H9 (cell line): ENCODE measurements at regions not wholly inside any gene's neighbourhood (a gene's known extent, or its start where the extent isn't known, plus 50 kb on each side); places are given as distances from the start of the nearest gene placed in this dataset.

Source experiments
- DNase-seq: peaks from one replicate; pipeline ENCODE4 v3.0.0-alpha.2; 2017
- H2AFZ ChIP-seq: one replicate; pipeline ENCODE4 v1.6.1; 2013; ENCODE audit warnings: mild to moderate bottlenecking, low read length, control low read depth, moderate library complexity
- H2AK5ac ChIP-seq: 2 replicates; pipeline ENCODE4 v1.6.1; 2013; ENCODE audit warnings: low read length, control low read depth, mixed read lengths; ENCODE audit not compliant: insufficient read length
- H2BK120ac ChIP-seq: one replicate; pipeline ENCODE4 v1.6.1; 2013; ENCODE audit warnings: low read depth, mild to moderate bottlenecking, low read length, control low read depth, inconsistent platforms; ENCODE audit not compliant: poor library complexity, severe bottlenecking
- H2BK12ac ChIP-seq: 2 replicates; pipeline ENCODE4 v1.6.1; 2013; ENCODE audit warnings: low read length, control low read depth, mixed read lengths, low read depth; ENCODE audit not compliant: insufficient read length
- H2BK15ac ChIP-seq: 2 replicates; pipeline ENCODE4 v1.6.1; 2013; ENCODE audit warnings: low read depth, low read length, control low read depth
- H2BK20ac ChIP-seq: one replicate; pipeline ENCODE4 v1.6.1; 2013; ENCODE audit warnings: low read depth, mild to moderate bottlenecking, low read length, control low read depth, inconsistent platforms; ENCODE audit not compliant: poor library complexity, severe bottlenecking
- H2BK5ac ChIP-seq: 2 replicates; pipeline ENCODE4 v1.6.1; 2013; ENCODE audit warnings: low read length, control low read depth, mixed read lengths; ENCODE audit not compliant: insufficient read length
- H3K14ac ChIP-seq: 2 replicates; pipeline ENCODE4 v1.6.1; 2013; ENCODE audit warnings: low read length, control low read depth; ENCODE audit not compliant: insufficient read depth
- H3K18ac ChIP-seq: 2 replicates; pipeline ENCODE4 v1.6.1; 2013; ENCODE audit warnings: low read depth, mild to moderate bottlenecking, mixed read lengths, low read length, control low read depth; ENCODE audit not compliant: insufficient read length
- H3K23ac ChIP-seq: 2 replicates; pipeline ENCODE4 v1.6.1; 2013; ENCODE audit warnings: low read length, control low read depth, mixed read lengths, low read depth; ENCODE audit not compliant: insufficient read length
- H3K23me2 ChIP-seq: 2 replicates; pipeline ENCODE4 v1.6.1; 2013; ENCODE audit warnings: low read depth, mild to moderate bottlenecking, mixed read lengths, low read length, control low read depth; ENCODE audit not compliant: insufficient read length, poor library complexity, severe bottlenecking
- H3K27ac ChIP-seq: 2 replicates; pipeline ENCODE4 v1.5.1; 2013; ENCODE audit warnings: low read length, control low read depth, mixed read lengths, low read depth; ENCODE audit not compliant: insufficient read length
- H3K27me3 ChIP-seq: 2 replicates; pipeline ENCODE4 v1.6.1; 2013; ENCODE audit warnings: low read length, control low read depth, inconsistent platforms; ENCODE audit not compliant: insufficient read depth
- H3K4ac ChIP-seq: 2 replicates; pipeline ENCODE4 v1.6.1; 2013; ENCODE audit warnings: low read depth, mild to moderate bottlenecking, control low read depth, inconsistent platforms, low read length, moderate library complexity
- H3K4me1 ChIP-seq: 2 replicates; pipeline ENCODE4 v1.6.1; 2013; ENCODE audit warnings: low read length, control low read depth, inconsistent platforms; ENCODE audit not compliant: insufficient read depth
- H3K4me2 ChIP-seq: 2 replicates; pipeline ENCODE4 v1.6.1; 2013; ENCODE audit warnings: low read length, control low read depth, mixed read lengths; ENCODE audit not compliant: insufficient read length, insufficient read depth
- H3K56ac ChIP-seq: 2 replicates; pipeline ENCODE4 v1.6.1; 2013; ENCODE audit warnings: low read depth, mild to moderate bottlenecking, mixed read lengths, low read length, control low read depth; ENCODE audit not compliant: insufficient read length
- H3K79me1 ChIP-seq: 2 replicates; pipeline ENCODE4 v1.6.1; 2013; ENCODE audit warnings: low read depth, mild to moderate bottlenecking, moderate library complexity, low read length, control low read depth, inconsistent platforms; ENCODE audit not compliant: insufficient read depth, poor library complexity, severe bottlenecking
- H3K79me2 ChIP-seq: 2 replicates; pipeline ENCODE4 v1.6.1; 2013; ENCODE audit warnings: low read length, control low read depth, inconsistent platforms; ENCODE audit not compliant: insufficient read depth
- H3K9ac ChIP-seq: 2 replicates; pipeline ENCODE4 v1.6.1; 2013; ENCODE audit warnings: low read length, control low read depth, mixed read lengths; ENCODE audit not compliant: insufficient read length; ENCODE audit errors: extremely low read depth
- H3K9me3 ChIP-seq: one replicate; pipeline ENCODE4 v1.6.1; 2013; ENCODE audit warnings: low read depth, low read length, inconsistent platforms; ENCODE audit not compliant: control insufficient read depth
- H3T11ph ChIP-seq: one replicate; pipeline ENCODE4 v1.6.1; 2013; ENCODE audit warnings: mild to moderate bottlenecking, low read length, control low read depth, inconsistent platforms
- H4K20me1 ChIP-seq: one replicate; pipeline ENCODE4 v1.6.1; 2013; ENCODE audit not compliant: control insufficient read depth, insufficient read length, insufficient read depth
- H4K5ac ChIP-seq: 2 replicates; pipeline ENCODE4 v1.6.1; 2013; ENCODE audit warnings: low read depth, mild to moderate bottlenecking, mixed read lengths, low read length, control low read depth; ENCODE audit not compliant: insufficient read length
- H4K8ac ChIP-seq: replicated peaks from 2 replicates; pipeline ENCODE4 v1.6.1; 2013; ENCODE audit warnings: low read length, control low read depth, mixed read lengths, low read depth; ENCODE audit not compliant: insufficient read length
- H4K91ac ChIP-seq: 2 replicates; pipeline ENCODE4 v1.6.1; 2013; ENCODE audit warnings: low read depth, mild to moderate bottlenecking, moderate library complexity, mixed read lengths, low read length, control low read depth; ENCODE audit not compliant: insufficient read length
- H3K27ac Mint-ChIP-seq, 3 experiments: 2 replicates in 2 of 3; 3 replicates in 1 of 3; pipeline ENCODE4 v1.8.0; 2020 to 2021; ENCODE audit warnings: mixed read lengths in 3 of 3, mild to moderate bottlenecking in 1 of 3, moderate library complexity in 1 of 3
- H3K27me3 Mint-ChIP-seq: 2 replicates; pipeline ENCODE4 v1.8.0; 2021; ENCODE audit warnings: low read depth, mild to moderate bottlenecking, moderate library complexity, mixed read lengths
- H3K36me3 Mint-ChIP-seq, 3 experiments: 2 replicates in 2 of 3; 3 replicates in 1 of 3; pipeline ENCODE4 v1.8.0; 2020 to 2021; ENCODE audit warnings: low read depth in 3 of 3, mixed read lengths in 3 of 3; ENCODE audit not compliant: insufficient read depth in 1 of 3
- H3K4me1 Mint-ChIP-seq, 2 experiments: 2 replicates each; pipeline ENCODE4 v1.8.0; 2020; ENCODE audit warnings: mixed read lengths in 2 of 2
- H3K4me3 Mint-ChIP-seq, 2 experiments: 2 replicates in 1 of 2; 3 replicates in 1 of 2; pipeline ENCODE4 v1.8.0; 2020 to 2021; ENCODE audit warnings: mild to moderate bottlenecking in 2 of 2, mixed read lengths in 2 of 2, moderate library complexity in 1 of 2
- H3K9me3 Mint-ChIP-seq, 2 experiments: 2 replicates in 1 of 2; 3 replicates in 1 of 2; pipeline ENCODE4 v1.8.0; 2020; ENCODE audit warnings: mild to moderate bottlenecking in 2 of 2, mixed read lengths in 2 of 2, moderate library complexity in 1 of 2
- CTCF ChIP-seq: fragments of 200-600 bp; sonication (generic); conservative IDR thresholded peaks from 3 replicates; pipeline ENCODE4 v1.8.0; 2021; ENCODE audit warnings: antibody characterized with exemption, mild to moderate bottlenecking
- whole genome bisulfite sequencing: extraction: QIAGEN DNeasy Blood & Tissue Kit; methylation state at CpG from one replicate; pipeline ENCODE4 v1.1.7; 2013; ENCODE audit warnings: missing lambda C conversion rate, low lambda C conversion rate, mixed read lengths; ENCODE audit not compliant: insufficient read length; ENCODE audit errors: extremely low coverage; 5-methylcytosine and 5-hydroxymethylcytosine counted together

GRCh38 chr3:132984181-132984580 is 54.0 kb upstream of the TMEM108 start:
- no peaks in the 10 kb centered on the region for H4K20me1 ChIP-seq
- H3K14ac ChIP-seq = no peak overlapping the region
- H3K23ac ChIP-seq = no peak overlapping the region
- H4K5ac ChIP-seq = no peak overlapping the region
- no peak overlapping the region for H3K4me2 ChIP-seq
- H3K27ac ChIP-seq = no peak overlapping the region
- no peak overlapping the region for H2AK5ac ChIP-seq
- no peak for DNase-seq
- H3K4me1 Mint-ChIP-seq = no peaks in the 10 kb centered on the region
- no peak for TF ChIP-seq CTCF
- no peak overlapping the region for H2BK12ac ChIP-seq
- no peaks in the 10 kb centered on the region for H3K9me3 Mint-ChIP-seq
- H3K36me3 Mint-ChIP-seq = peaks cover 0 to 7% (median 0%) of the 10 kb centered on the region in 3 experiments; a peak in 1 of 7 replicates
- no peak overlapping the region for H3K4ac ChIP-seq
- no peaks in the 10 kb centered on the region for H3K27me3 ChIP-seq
- H3K27ac Mint-ChIP-seq = no peak overlapping the region
- no peak overlapping the region for H2BK20ac ChIP-seq
- no peak overlapping the region for H4K8ac ChIP-seq
- no peak overlapping the region for H2BK15ac ChIP-seq
- no peaks in the 10 kb centered on the region for H3K23me2 ChIP-seq
- H2BK120ac ChIP-seq = no peak overlapping the region
- H3T11ph ChIP-seq = no peak overlapping the region
- H3K4me3 Mint-ChIP-seq = no peak overlapping the region
- no peak overlapping the region for H2AFZ ChIP-seq
- no peaks in the 10 kb centered on the region for H3K4me1 ChIP-seq
- H3K56ac ChIP-seq = no peak overlapping the region
- no peak overlapping the region for H2BK5ac ChIP-seq
- H3K79me1 ChIP-seq = no peaks in the 10 kb centered on the region
- H3K18ac ChIP-seq = no peak overlapping the region
- no peak overlapping the region for H4K91ac ChIP-seq
- no peaks in the 10 kb centered on the region for H3K27me3 Mint-ChIP-seq
- no peak overlapping the region for H3K9ac ChIP-seq
- no peaks in the 10 kb centered on the region for H3K9me3 ChIP-seq
- WGBS = no CpG with 5 or more reads among the region's 1 CpG
- H3K79me2 ChIP-seq = no peaks in the 10 kb centered on the region
